ENCODE measurements at regions not wholly inside any gene's neighbourhood (a gene's known extent, or its start where the extent isn't known, plus 50 kb on each side); places are given as distances from the start of the nearest gene placed in this dataset.

DNA sequence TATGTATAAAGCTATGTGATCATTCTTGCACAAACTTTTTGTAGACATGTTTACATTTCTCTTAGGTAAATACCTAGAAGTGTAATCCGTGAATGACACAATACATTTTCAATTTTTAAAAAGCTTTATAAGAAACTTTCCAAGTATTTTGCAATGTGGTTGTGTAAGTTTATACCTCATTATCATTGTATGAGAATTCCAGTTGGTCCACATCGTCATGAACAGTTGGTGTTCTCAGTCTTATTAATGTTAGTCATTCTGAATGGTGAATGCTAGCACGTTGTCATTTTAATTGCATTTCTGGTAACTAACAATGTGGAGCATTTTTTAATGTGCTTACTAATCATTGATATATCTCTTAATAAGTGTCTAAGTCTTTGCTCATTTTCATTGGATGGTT, 116.5 kb upstream of the F13A1 start:
- ChIA-PET CTCF (no interaction called here), POLR2A (no interaction called here)
- Mint-ChIP-seq H3K4me1 (no peaks in the 10 kb centered on the region), H3K9me3 (ENCODE audit: insufficient read depth) (peaks cover 3% of the 10 kb centered on the region), H3K4me3 (no peak overlapping the region), H3K27ac (no peak overlapping the region), H3K27me3 (no peaks in the 10 kb centered on the region)
- Histone ChIP-seq H3K27ac (ENCODE audit: low read length in 2 of 2) (no peak overlapping the region), H2AFZ (ENCODE audit: insufficient read depth, low read depth, low read length, poor library complexity, severe bottlenecking) (no peak overlapping the region), H3K4me1 (ENCODE audit: control insufficient read depth in 2 of 2, insufficient read depth in 2 of 2, low read length in 2 of 2) (no peaks in the 10 kb centered on the region), H3K4me2 (replicated peaks; ENCODE audit: low read depth, low read length, poor library complexity, severe bottlenecking) (no peak overlapping the region), H3K9ac (ENCODE audit: low read length) (no peak overlapping the region), H3K79me2 (ENCODE audit: control insufficient read depth, insufficient read depth, low read length) (no peaks in the 10 kb centered on the region), H3K4me3 (ENCODE audit: control extremely low read depth in 1 of 5, extremely low read depth in 1 of 5, insufficient read depth in 1 of 5, low read depth in 2 of 5, low read length in 4 of 5) (no peak overlapping the region), H3K36me3 (replicated peaks in 1 of 2; ENCODE audit: control extremely low read depth in 1 of 2, control insufficient read depth in 1 of 2, extremely low read depth in 1 of 2, insufficient read depth in 2 of 2, low read length in 1 of 2) (no peaks in the 10 kb centered on the region), H3K9me3 (ENCODE audit: control extremely low read depth in 1 of 3, control insufficient read depth in 2 of 3, insufficient read depth in 1 of 3, low read length in 2 of 3) (no peaks in the 10 kb centered on the region), H4K20me1 (ENCODE audit: control insufficient read depth, insufficient read depth, low read length, poor library complexity, severe bottlenecking) (no peaks in the 10 kb centered on the region), H3K27me3 (replicated peaks in 1 of 4; ENCODE audit: control extremely low read depth in 1 of 4, control insufficient read depth in 3 of 4, insufficient read depth in 4 of 4, low read length in 3 of 4) (no peaks in the 10 kb centered on the region)
- intact Hi-C loops (cut with micrococcal nuclease), result no loop called here
- no peak for DNase-seq
- WGBS (ENCODE audit: insufficient coverage), result no CpG with 5 or more reads among the region's 3 CpGs
- TF ChIP-seq, protein P1, sequence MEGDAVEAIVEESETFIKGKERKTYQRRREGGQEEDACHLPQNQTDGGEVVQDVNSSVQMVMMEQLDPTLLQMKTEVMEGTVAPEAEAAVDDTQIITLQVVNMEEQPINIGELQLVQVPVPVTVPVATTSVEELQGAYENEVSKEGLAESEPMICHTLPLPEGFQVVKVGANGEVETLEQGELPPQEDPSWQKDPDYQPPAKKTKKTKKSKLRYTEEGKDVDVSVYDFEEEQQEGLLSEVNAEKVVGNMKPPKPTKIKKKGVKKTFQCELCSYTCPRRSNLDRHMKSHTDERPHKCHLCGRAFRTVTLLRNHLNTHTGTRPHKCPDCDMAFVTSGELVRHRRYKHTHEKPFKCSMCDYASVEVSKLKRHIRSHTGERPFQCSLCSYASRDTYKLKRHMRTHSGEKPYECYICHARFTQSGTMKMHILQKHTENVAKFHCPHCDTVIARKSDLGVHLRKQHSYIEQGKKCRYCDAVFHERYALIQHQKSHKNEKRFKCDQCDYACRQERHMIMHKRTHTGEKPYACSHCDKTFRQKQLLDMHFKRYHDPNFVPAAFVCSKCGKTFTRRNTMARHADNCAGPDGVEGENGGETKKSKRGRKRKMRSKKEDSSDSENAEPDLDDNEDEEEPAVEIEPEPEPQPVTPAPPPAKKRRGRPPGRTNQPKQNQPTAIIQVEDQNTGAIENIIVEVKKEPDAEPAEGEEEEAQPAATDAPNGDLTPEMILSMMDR (IDR thresholded peaks at IDR 0.05), result no peak
- no peak for TF ChIP-seq EZH2 (IDR thresholded peaks at IDR 0.05; ENCODE audit: borderline replicate concordance, insufficient read depth, low read depth, low read length, poor library complexity, severe bottlenecking)
- no peak for ATAC-seq (ENCODE audit: low read depth)

DNA sequence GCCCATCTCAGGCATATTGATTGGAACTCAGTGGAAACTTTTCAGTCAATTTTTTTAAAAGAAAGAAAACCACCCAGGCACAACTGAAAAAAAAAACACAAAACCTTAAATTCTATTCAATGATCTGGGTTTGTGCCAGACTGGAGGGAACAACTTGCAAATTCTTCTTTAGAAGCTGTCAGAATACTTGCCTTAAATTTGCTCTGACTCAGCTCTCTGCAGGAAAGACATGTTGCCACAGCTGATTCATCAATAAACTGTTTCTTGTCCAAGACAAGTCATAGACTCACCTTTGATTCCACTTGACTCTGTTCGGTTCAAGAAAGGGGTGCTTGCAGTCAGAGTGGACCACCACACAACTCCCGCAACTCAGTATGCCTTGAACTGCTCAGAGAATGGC, 117.8 kb upstream of the F13A1 start:
- POLR2A ChIA-PET, result no interaction called here

More for the DNA sequence above, 117.8 kb upstream of the F13A1 start:
- H3K9me3 Mint-ChIP-seq (ENCODE audit: insufficient read depth), result peaks cover 3% of the 10 kb centered on the region
- H3K9me3 ChIP-seq (ENCODE audit: control extremely low read depth in 1 of 3, control insufficient read depth in 2 of 3, insufficient read depth in 1 of 3, low read length in 2 of 3), result peaks cover 0 to 1% (median 0%) of the 10 kb centered on the region in 3 donors
- intact Hi-C loops (cut with micrococcal nuclease), result no loop called here
- DNase-seq (no peak), ATAC-seq (ENCODE audit: low read depth) (no peak)
- no peaks in the 10 kb centered on the region for H3K27me3 ChIP-seq (replicated peaks in 1 of 4; ENCODE audit: control extremely low read depth in 1 of 4, control insufficient read depth in 3 of 4, insufficient read depth in 4 of 4, low read length in 3 of 4)
- H3K4me1 Mint-ChIP-seq, result no peaks in the 10 kb centered on the region
- no peaks in the 10 kb centered on the region for H3K4me1 ChIP-seq (ENCODE audit: control insufficient read depth in 2 of 2, insufficient read depth in 2 of 2, low read length in 2 of 2)
- no peak overlapping the region for H3K27ac Mint-ChIP-seq
- H3K27me3 Mint-ChIP-seq, result no peaks in the 10 kb centered on the region
- H2AFZ ChIP-seq (ENCODE audit: insufficient read depth, low read depth, low read length, poor library complexity, severe bottlenecking), result no peak overlapping the region
- no peak overlapping the region for H3K4me2 ChIP-seq (replicated peaks; ENCODE audit: low read depth, low read length, poor library complexity, severe bottlenecking)
- no peak overlapping the region for H3K4me3 ChIP-seq (ENCODE audit: control extremely low read depth in 1 of 5, extremely low read depth in 1 of 5, insufficient read depth in 1 of 5, low read depth in 2 of 5, low read length in 4 of 5)
- TF ChIP-seq, protein P1 (IDR thresholded peaks at IDR 0.05), result no peak
- no peak for TF ChIP-seq EZH2 (IDR thresholded peaks at IDR 0.05; ENCODE audit: borderline replicate concordance, insufficient read depth, low read depth, low read length, poor library complexity, severe bottlenecking)
- H4K20me1 ChIP-seq (ENCODE audit: control insufficient read depth, insufficient read depth, low read length, poor library complexity, severe bottlenecking), result no peaks in the 10 kb centered on the region
- no peak overlapping the region for H3K4me3 Mint-ChIP-seq
- 100% methylated on average over 2 of the region's 2 CpGs for WGBS (ENCODE audit: insufficient coverage)
- no peaks in the 10 kb centered on the region for H3K36me3 ChIP-seq (replicated peaks in 1 of 2; ENCODE audit: control extremely low read depth in 1 of 2, control insufficient read depth in 1 of 2, extremely low read depth in 1 of 2, insufficient read depth in 2 of 2, low read length in 1 of 2)
- no peak overlapping the region for H3K27ac ChIP-seq (ENCODE audit: low read length in 2 of 2)
- no peak overlapping the region for H3K9ac ChIP-seq (ENCODE audit: low read length)
- H3K79me2 ChIP-seq (ENCODE audit: control insufficient read depth, insufficient read depth, low read length), result no peaks in the 10 kb centered on the region
- CTCF ChIA-PET, result no interaction called here
